Osteoblast (primary cell): ENCODE measurements at regions not wholly inside any gene's neighbourhood (a gene's known extent, or its start where the extent isn't known, plus 50 kb on each side); places are given as distances from the start of the nearest gene placed in this dataset.
A peak's percentile ranks its signal among the peaks of the same experiment; 100 is the strongest.

Source experiments
- DNase-seq: peaks from one replicate; pipeline ENCODE4 v3.0.0; 2011; ENCODE audit warnings: low spot score, mixed read lengths; ENCODE audit not compliant: insufficient read length; ENCODE audit errors: missing footprints
- H2AFZ ChIP-seq: 2 replicates; pipeline ENCODE4 v1.6.0; 2011; ENCODE audit warnings: mild to moderate bottlenecking, low read length
- H3K27ac ChIP-seq: 2 replicates; pipeline ENCODE4 v1.5.1; 2011; ENCODE audit warnings: mild to moderate bottlenecking, low read depth, low read length, moderate library complexity
- H3K27me3 ChIP-seq: 2 replicates; pipeline ENCODE4 v1.6.0; 2012; ENCODE audit warnings: mild to moderate bottlenecking, control low read depth, inconsistent platforms, low read length, moderate library complexity; ENCODE audit not compliant: insufficient read depth
- H3K36me3 ChIP-seq: 2 replicates; pipeline ENCODE4 v1.5.1; 2011; ENCODE audit warnings: mild to moderate bottlenecking, low read length, control low read depth, moderate library complexity; ENCODE audit not compliant: insufficient read depth
- H3K4me1 ChIP-seq: 2 replicates; pipeline ENCODE4 v1.5.1; 2011; ENCODE audit warnings: mild to moderate bottlenecking, low read length, control low read depth, moderate library complexity; ENCODE audit not compliant: insufficient read depth
- H3K4me2 ChIP-seq: 2 replicates; pipeline ENCODE4 v1.6.0; 2011; ENCODE audit warnings: mild to moderate bottlenecking, low read length; ENCODE audit not compliant: insufficient read depth
- H3K4me3 ChIP-seq: fragments of 200-600 bp; sonication (generic); 3 replicates; pipeline ENCODE4 v1.5.1; 2012; ENCODE audit warnings: mild to moderate bottlenecking, low read length, inconsistent platforms; ENCODE audit not compliant: insufficient read depth
- H3K79me2 ChIP-seq: 2 replicates; pipeline ENCODE4 v1.6.0; 2012; ENCODE audit warnings: mild to moderate bottlenecking, low read length, control low read depth, inconsistent platforms; ENCODE audit not compliant: insufficient read depth
- H3K9me3 ChIP-seq: 2 replicates; pipeline ENCODE4 v1.5.1; 2011; ENCODE audit warnings: low read depth, low read length, control low read depth
- H4K20me1 ChIP-seq: 2 replicates; pipeline ENCODE4 v1.6.0; 2012; ENCODE audit warnings: mild to moderate bottlenecking, low read length, control low read depth; ENCODE audit not compliant: insufficient read depth
- CTCF ChIP-seq: IDR thresholded peaks from 2 replicates; pipeline ENCODE4 v1.5.1; 2011; ENCODE audit warnings: mild to moderate bottlenecking, low read depth, low read length, moderate library complexity; ENCODE audit errors: extremely low read depth

DNA sequence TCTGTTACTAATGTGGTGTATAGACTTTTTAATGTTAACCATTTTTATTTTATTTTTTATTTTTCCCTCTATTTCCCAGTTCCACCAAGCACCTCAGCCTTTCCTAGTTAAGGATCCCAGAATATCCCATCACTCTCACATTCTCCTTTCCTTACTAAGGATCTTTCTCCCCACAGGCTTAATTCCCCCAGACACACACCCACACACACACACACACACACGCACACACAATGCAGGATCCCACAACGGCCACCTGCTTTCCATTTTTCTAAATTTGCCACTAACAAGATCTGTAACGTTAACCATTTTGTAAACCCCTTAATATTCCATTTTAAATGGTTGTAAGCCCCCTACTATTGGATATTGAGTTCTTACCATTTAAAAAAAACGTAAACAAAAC lies 404.1 kb downstream of the ZIC1 start:
- H3K36me3 ChIP-seq = no peaks in the 10 kb centered on the region
- TF ChIP-seq CTCF = no peak
- DNase-seq = no peak
- no peaks in the 10 kb centered on the region for H4K20me1 ChIP-seq
- H3K4me2 ChIP-seq = no peak overlapping the region
- H2AFZ ChIP-seq = no peak overlapping the region
- H3K4me1 ChIP-seq = peaks cover 3% of the 10 kb centered on the region
- H3K27ac ChIP-seq = no peak overlapping the region
- H3K27me3 ChIP-seq = no peaks in the 10 kb centered on the region
- H3K4me3 ChIP-seq = no peak overlapping the region
- H3K9me3 ChIP-seq = no peaks in the 10 kb centered on the region
- H3K79me2 ChIP-seq = no peaks in the 10 kb centered on the region

DNA sequence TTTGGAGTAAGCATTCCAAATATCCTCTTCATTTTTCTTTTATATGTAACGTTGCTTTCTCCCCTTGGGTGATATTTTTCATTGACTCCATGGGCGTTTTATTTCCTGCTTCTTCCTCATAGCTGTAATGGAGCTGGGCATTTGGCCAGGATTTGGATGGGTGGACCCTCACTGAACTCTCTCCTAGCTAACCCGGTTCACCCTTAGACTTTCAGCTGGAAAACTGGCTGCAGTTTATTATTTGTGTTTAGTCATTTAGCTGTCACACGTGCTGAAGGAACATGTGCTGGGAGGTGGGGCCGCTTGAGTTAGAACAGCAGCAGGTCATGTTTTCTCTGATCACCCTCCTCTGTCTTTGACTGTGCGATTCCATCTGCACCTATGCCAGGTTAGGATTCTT lies 407.6 kb downstream of the ZIC1 start:
- H3K79me2 ChIP-seq = no peaks in the 10 kb centered on the region
- H3K4me1 ChIP-seq = peaks cover 3% of the 10 kb centered on the region
- TF ChIP-seq CTCF = no peak
- peak; percentile 8 for DNase-seq
- no peaks in the 10 kb centered on the region for H3K9me3 ChIP-seq
- H3K27me3 ChIP-seq = no peaks in the 10 kb centered on the region
- no peaks in the 10 kb centered on the region for H4K20me1 ChIP-seq
- no peak overlapping the region for H3K27ac ChIP-seq
- H3K36me3 ChIP-seq = no peaks in the 10 kb centered on the region
- peak overlapping the region; percentile 7 for H3K4me2 ChIP-seq
- peak overlapping the region; percentile 27 for H2AFZ ChIP-seq
- no peak overlapping the region for H3K4me3 ChIP-seq

DNA sequence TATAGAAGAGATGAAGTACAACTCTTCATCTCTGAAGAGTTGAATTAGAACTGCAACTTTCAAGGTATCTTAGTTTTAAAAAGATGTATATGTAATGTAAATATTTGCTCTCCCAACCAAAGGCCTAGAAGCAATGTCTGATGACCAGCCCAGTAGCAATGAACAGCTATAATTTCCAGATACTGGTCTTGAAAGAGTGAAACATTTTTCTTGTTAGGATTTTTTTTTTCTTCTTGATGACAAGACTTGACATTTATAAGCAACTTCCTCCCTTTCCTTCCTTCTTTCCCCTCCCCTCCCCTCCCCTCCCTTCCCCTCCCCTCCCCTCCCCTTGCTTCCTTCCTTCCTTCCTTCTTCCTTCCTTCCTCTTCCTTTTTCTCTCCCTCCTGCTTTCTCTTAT lies 423.4 kb downstream of the ZIC1 start:
- Histone ChIP-seq H2AFZ (no peak overlapping the region), H3K4me3 (no peak overlapping the region), H3K4me2 (no peak overlapping the region), H3K79me2 (no peaks in the 10 kb centered on the region), H3K27me3 (no peaks in the 10 kb centered on the region), H3K27ac (no peak overlapping the region), H3K36me3 (no peaks in the 10 kb centered on the region), H3K4me1 (no peaks in the 10 kb centered on the region), H4K20me1 (no peaks in the 10 kb centered on the region), H3K9me3 (no peaks in the 10 kb centered on the region)
- no peak for DNase-seq
- no peak for TF ChIP-seq CTCF

DNA sequence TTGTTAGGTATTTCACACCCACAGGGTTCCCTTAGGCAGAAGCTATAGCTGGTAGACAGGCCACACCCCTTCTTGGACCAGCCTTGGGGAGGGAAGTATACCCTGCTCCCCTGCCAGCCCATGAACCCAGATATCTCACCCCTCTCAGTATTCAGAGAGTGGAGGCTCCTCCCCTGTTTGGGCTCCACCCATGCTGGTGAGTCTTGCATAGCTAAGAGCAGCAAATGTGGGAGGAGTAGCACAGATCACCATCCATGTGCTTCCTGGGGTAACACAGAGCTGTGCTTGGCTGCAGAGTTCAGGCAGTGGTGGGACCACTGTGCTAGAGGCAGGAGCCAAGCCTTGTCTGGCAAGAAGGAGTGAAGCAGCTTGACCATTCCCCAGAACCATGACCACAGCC lies 427.2 kb downstream of the ZIC1 start:
- Histone ChIP-seq H3K79me2 (no peaks in the 10 kb centered on the region), H3K36me3 (no peaks in the 10 kb centered on the region), H4K20me1 (no peaks in the 10 kb centered on the region), H3K4me3 (no peak overlapping the region), H3K4me2 (no peak overlapping the region), H3K9me3 (no peaks in the 10 kb centered on the region), H3K27me3 (no peaks in the 10 kb centered on the region), H2AFZ (no peak overlapping the region), H3K4me1 (no peaks in the 10 kb centered on the region), H3K27ac (no peak overlapping the region)
- no peak for DNase-seq
- TF ChIP-seq CTCF = no peak
